A673 (cell line): ENCODE measurements at regions not wholly inside any gene's neighbourhood (a gene's known extent, or its start where the extent isn't known, plus 50 kb on each side); places are given as distances from the start of the nearest gene placed in this dataset.

Experiments
- CTCF ChIP-seq: fragments of 300-800, 200-600 bp; sonication (generic); conservative IDR thresholded peaks from 2 replicates; pipeline ENCODE4 v1.5.1; 2017; ENCODE audit warnings: low read depth, mild to moderate bottlenecking, antibody characterized with exemption, low read length, moderate library complexity, mixed read lengths
- EZH2 ChIP-seq: fragments of 200-600 bp; sonication (generic); IDR thresholded peaks from 2 replicates; pipeline ENCODE4 v1.6.1; 2017; ENCODE audit warnings: borderline replicate concordance, low read depth, mild to moderate bottlenecking, mixed read lengths, antibody characterized with exemption, low read length; ENCODE audit not compliant: poor library complexity, severe bottlenecking

- TF ChIP-seq CTCF (no peak), EZH2 (no peak)
Observed at GRCh38 chr2:15111718-15112117, 449.4 kb downstream of the NBAS start.
